H1 (cell line): ENCODE measurements at regions not wholly inside any gene's neighbourhood (a gene's known extent, or its start where the extent isn't known, plus 50 kb on each side); places are given as distances from the start of the nearest gene placed in this dataset.

Source experiments
- CTCF ChIA-PET: fragments of 300-600 bp; sonication (Branson Sonifier 250); formaldehyde crosslinking; loops from one replicate; lab custom pipeline; 2021; ENCODE audit not compliant: partially characterized antibody; lab: Charles Lee
- POLR2A ChIA-PET: fragments of 300-600 bp; sonication (Branson Sonifier 250); formaldehyde crosslinking; loops from one replicate; lab custom pipeline; 2021; ENCODE audit warnings: inconsistent platforms; ENCODE audit not compliant: partially characterized antibody; lab: Charles Lee
- DNase-seq, 2 experiments: peaks; one replicate each; pipeline versions ENCODE4 v3.0.0 to v3.0.0-alpha.2; 2010 to 2022; ENCODE audit warnings: low spot score in 2 of 2, low read depth in 1 of 2, mixed read lengths in 1 of 2
- FAIRE-seq: peaks from 2 replicates; lab custom pipeline; 2011; peaks lifted over from hg19 to GRCh38; lab: Jason Lieb, UNC
- H2AFZ ChIP-seq: 2 replicates; pipeline ENCODE4 v1.8.1; 2012; ENCODE audit warnings: low read length, inconsistent platforms
- H2AK5ac ChIP-seq: 2 replicates; pipeline ENCODE4 v1.6.1; 2013; ENCODE audit warnings: low read depth, low read length
- H2BK120ac ChIP-seq: replicated peaks from 2 replicates; pipeline ENCODE3; 2013; ENCODE audit warnings: low read depth, low read length, inconsistent platforms
- H2BK12ac ChIP-seq: 2 replicates; pipeline ENCODE4 v1.6.1; 2013; ENCODE audit warnings: low read depth, low read length
- H2BK15ac ChIP-seq: 2 replicates; pipeline ENCODE4 v1.6.1; 2013; ENCODE audit warnings: low read length
- H2BK20ac ChIP-seq: 2 replicates; pipeline ENCODE4 v1.6.1; 2013; ENCODE audit warnings: low read length
- H2BK5ac ChIP-seq: 2 replicates; pipeline ENCODE4 v1.6.1; 2013; ENCODE audit warnings: low read depth, low read length
- H3K14ac ChIP-seq: 2 replicates; pipeline ENCODE4 v1.6.1; 2013; ENCODE audit warnings: inconsistent platforms; ENCODE audit not compliant: insufficient read length
- H3K18ac ChIP-seq: 2 replicates; pipeline ENCODE4 v1.6.1; 2013; ENCODE audit warnings: low read length; ENCODE audit errors: extremely low read depth
- H3K23ac ChIP-seq: 2 replicates; pipeline ENCODE4 v1.6.1; 2013; ENCODE audit warnings: inconsistent platforms; ENCODE audit not compliant: insufficient read length
- H3K23me2 ChIP-seq: 2 replicates; pipeline ENCODE4 v1.6.1; 2013; ENCODE audit warnings: low read depth, low read length
- H3K27ac ChIP-seq: 2 replicates; pipeline ENCODE4 v1.6.1; 2011; ENCODE audit warnings: low read depth, low read length, inconsistent platforms
- H3K27me3 ChIP-seq, 4 experiments: replicated peaks in 1 of 4; 1 replicate in 1 of 4; 2 replicates in 3 of 4; pipeline versions ENCODE4 v1.6.1 to v1.8.1; 2011 to 2013; ENCODE audit warnings: low read length in 3 of 4, mild to moderate bottlenecking in 3 of 4, inconsistent platforms in 2 of 4, mixed read lengths in 2 of 4, moderate library complexity in 1 of 4; ENCODE audit not compliant: control insufficient read depth in 3 of 4, insufficient read depth in 3 of 4; ENCODE audit errors: extremely low read depth in 1 of 4
- H3K36me3 ChIP-seq, 4 experiments: 2 replicates each; pipeline versions ENCODE4 v1.6.1 to v1.8.1; 2011 to 2013; ENCODE audit warnings: mild to moderate bottlenecking in 4 of 4, low read length in 3 of 4, moderate library complexity in 2 of 4, control low read depth in 1 of 4, inconsistent platforms in 1 of 4; ENCODE audit not compliant: insufficient read depth in 4 of 4, control insufficient read depth in 2 of 4
- H3K4ac ChIP-seq: replicated peaks from 2 replicates; pipeline ENCODE3; 2013; ENCODE audit warnings: low read length, low read depth, mixed read lengths, inconsistent platforms; ENCODE audit not compliant: insufficient read length
- H3K4me1 ChIP-seq, 4 experiments: replicated peaks in 1 of 4; 1 replicate in 1 of 4; 2 replicates in 3 of 4; pipeline versions ENCODE4 v1.6.1 to v1.8.1; 2011 to 2013; ENCODE audit warnings: low read length in 3 of 4, inconsistent platforms in 2 of 4, mixed read lengths in 1 of 4; ENCODE audit not compliant: insufficient read depth in 4 of 4, control insufficient read depth in 3 of 4
- H3K4me2 ChIP-seq, 2 experiments: 2 replicates each; pipeline versions ENCODE4 v1.6.1 to v1.8.1; 2011 to 2013; ENCODE audit warnings: low read depth in 2 of 2, low read length in 2 of 2, control low read depth in 1 of 2, inconsistent platforms in 1 of 2, mild to moderate bottlenecking in 1 of 2; ENCODE audit not compliant: insufficient read depth in 1 of 2
- H3K4me3 ChIP-seq, 4 experiments: fragments of 200-600, 300-600 bp in 1 of 4; sonication (generic), shearing (Covaris generic), sonication (Bioruptor Twin) in 1 of 4; 2 replicates each; pipeline versions ENCODE4 v1.5.1 to v1.8.1; 2011 to 2016; ENCODE audit warnings: low read length in 4 of 4, low read depth in 3 of 4, control low read depth in 2 of 4, inconsistent platforms in 2 of 4, mild to moderate bottlenecking in 2 of 4, mixed read lengths in 1 of 4, moderate library complexity in 1 of 4; ENCODE audit not compliant: insufficient read depth in 2 of 4; ENCODE audit errors: extremely low read depth in 1 of 4
- H3K56ac ChIP-seq: replicated peaks from 2 replicates; pipeline ENCODE3; 2013; ENCODE audit warnings: low read depth, mild to moderate bottlenecking, mixed read lengths, low read length, inconsistent platforms; ENCODE audit not compliant: insufficient read length
- H3K79me1 ChIP-seq: 2 replicates; pipeline ENCODE4 v1.6.1; 2013; ENCODE audit warnings: low read depth, low read length, control low read depth
- H3K79me2 ChIP-seq, 2 experiments: 2 replicates each; pipeline versions ENCODE4 v1.6.1 to v1.8.1; 2012 to 2013; ENCODE audit warnings: low read length in 2 of 2, mild to moderate bottlenecking in 2 of 2, inconsistent platforms in 1 of 2; ENCODE audit not compliant: insufficient read depth in 2 of 2, control insufficient read depth in 1 of 2
- H3K9ac ChIP-seq, 4 experiments: replicated peaks in 1 of 4; 1 replicate in 1 of 4; 2 replicates in 3 of 4; pipeline versions ENCODE4 v1.6.1 to v1.8.1; 2011 to 2013; ENCODE audit warnings: low read depth in 3 of 4, low read length in 3 of 4, control low read depth in 2 of 4, mild to moderate bottlenecking in 2 of 4, moderate library complexity in 2 of 4, inconsistent platforms in 1 of 4; ENCODE audit errors: extremely low read depth in 1 of 4
- H3K9me3 ChIP-seq, 2 experiments: 2 replicates each; pipeline versions ENCODE4 v1.6.1 to v1.8.1; 2012 to 2013; ENCODE audit warnings: mild to moderate bottlenecking in 2 of 2, moderate library complexity in 2 of 2, control low read depth in 1 of 2, inconsistent platforms in 1 of 2, low read depth in 1 of 2, low read length in 1 of 2, mixed read lengths in 1 of 2; ENCODE audit not compliant: insufficient read depth in 2 of 2
- H4K20me1 ChIP-seq, 2 experiments: replicated peaks in 1 of 2; 2 replicates each; pipeline versions ENCODE3 to v1.8.1; 2011 to 2013; ENCODE audit warnings: inconsistent platforms in 2 of 2, low read length in 2 of 2, mild to moderate bottlenecking in 1 of 2; ENCODE audit not compliant: insufficient read depth in 2 of 2, control insufficient read depth in 1 of 2
- H4K5ac ChIP-seq: 2 replicates; pipeline ENCODE4 v1.6.1; 2013; ENCODE audit warnings: low read length, low read depth, mixed read lengths, inconsistent platforms; ENCODE audit not compliant: insufficient read length
- H4K8ac ChIP-seq: 2 replicates; pipeline ENCODE4 v1.8.0; 2013; ENCODE audit warnings: mild to moderate bottlenecking, moderate library complexity, low read length, inconsistent platforms; ENCODE audit not compliant: insufficient read depth; ENCODE audit errors: extremely low read depth
- H4K91ac ChIP-seq: replicated peaks from 2 replicates; pipeline ENCODE3; 2013; ENCODE audit warnings: low read length, mixed read lengths, inconsistent platforms; ENCODE audit not compliant: insufficient read length
- HDAC6 ChIP-seq: IDR thresholded peaks from one replicate; pipeline ENCODE4 v1.7.1; 2012; ENCODE audit warnings: low read depth, mild to moderate bottlenecking, inconsistent platforms, low read length, moderate library complexity
- KDM1A ChIP-seq: fragments of 200-600, 300-600 bp; sonication (generic); IDR thresholded peaks from 2 replicates; pipeline ENCODE4 v1.7.1; 2016; ENCODE audit warnings: mild to moderate bottlenecking, low read length, borderline replicate concordance
- RAD21 ChIP-seq, 2 experiments: IDR thresholded peaks in 1 of 2; conservative IDR thresholded peaks in 1 of 2; 2 replicates each; pipeline ENCODE4 v1.6.1; 2011; ENCODE audit warnings: low read depth in 2 of 2, low read length in 2 of 2, improper control_type of control experiment in 1 of 2, inconsistent platforms in 1 of 2, mild to moderate bottlenecking in 1 of 2, moderate library complexity in 1 of 2
- WGBS, 2 experiments: shearing (Covaris generic) in 1 of 2; methylation state at CpG; one replicate each; pipeline versions ENCODE4 v1.1.6 to v1.1.7; 2013 to 2015; ENCODE audit warnings: low lambda C conversion rate in 2 of 2, mixed read lengths in 2 of 2, inconsistent platforms in 1 of 2, low coverage in 1 of 2, missing lambda C conversion rate in 1 of 2; ENCODE audit not compliant: insufficient replicate concordance in 2 of 2, insufficient coverage in 1 of 2, insufficient read length in 1 of 2; ENCODE audit errors: extremely low coverage in 1 of 2, missing lambda C conversion rate in 1 of 2; 5-methylcytosine and 5-hydroxymethylcytosine counted together

GRCh38 chr13:83211301-83211700 lies 671.0 kb downstream of the SLITRK1 start:
- Histone ChIP-seq H4K5ac (no peak overlapping the region), H3K27ac (no peak overlapping the region)

More at GRCh38 chr13:83211301-83211700, 671.0 kb downstream of the SLITRK1 start:
- Histone ChIP-seq H2BK15ac (no peak overlapping the region), H3K23ac (no peak overlapping the region), H3K4me1 (no peaks in the 10 kb centered on the region), H3K23me2 (no peaks in the 10 kb centered on the region), H2AK5ac (no peak overlapping the region), H3K4me3 (no peak overlapping the region), H3K79me2 (no peaks in the 10 kb centered on the region), H3K56ac (no peak overlapping the region), H3K79me1 (no peaks in the 10 kb centered on the region), H3K9me3 (no peaks in the 10 kb centered on the region), H3K36me3 (no peaks in the 10 kb centered on the region; a peak in 1 of 8 replicates), H3K27me3 (no peaks in the 10 kb centered on the region), H3K9ac (no peak overlapping the region), H2BK12ac (no peak overlapping the region), H4K8ac (no peak overlapping the region), H2AFZ (no peak overlapping the region), H2BK20ac (no peak overlapping the region), H3K14ac (no peak overlapping the region), H3K4me2 (no peak overlapping the region), H4K91ac (no peak overlapping the region), H3K4ac (no peak overlapping the region), H4K20me1 (no peaks in the 10 kb centered on the region), H3K18ac (no peak overlapping the region), H2BK5ac (no peak overlapping the region), H2BK120ac (no peak overlapping the region)
- ChIA-PET POLR2A (no interaction called here), CTCF (no interaction called here)
- no peak for TF ChIP-seq RAD21 (IDR thresholded peaks at IDR 0.05 in 1 of 2, conservative IDR thresholded peaks at IDR 0.05 in 1 of 2; ENCODE audit: low read depth in 2 of 2, low read length in 2 of 2)
- no peak for TF ChIP-seq HDAC6
- no peak for TF ChIP-seq KDM1A
- 91% methylated on average over 1 of the region's 1 CpG; no CpG with 5 or more reads in 1 of the 2 experiments for WGBS, 2 experiments
- DNase-seq = no peak
- FAIRE-seq = no peak
